Liver (tissue), 3 donors: ENCODE measurements at regions not wholly inside any gene's neighbourhood (a gene's known extent, or its start where the extent isn't known, plus 50 kb on each side); places are given as distances from the start of the nearest gene placed in this dataset.

Source experiments
- CTCF ChIP-seq: fragments of 150-350 bp; IDR thresholded peaks from 2 replicates; pipeline ENCODE4 v1.5.1; 2017; ENCODE audit warnings: improper control_type of control experiment, low read depth, low read length; ENCODE audit not compliant: missing input control
- GABPA ChIP-seq, 2 donors: IDR thresholded peaks in 1 of 2; conservative IDR thresholded peaks in 1 of 2; 2 replicates each; pipeline ENCODE4 v1.6.1; 2016; ENCODE audit warnings: antibody characterized with exemption in 2 of 2, mild to moderate bottlenecking in 1 of 2, moderate library complexity in 1 of 2
- RXRA ChIP-seq, 2 donors: IDR thresholded peaks; 2 replicates each; pipeline ENCODE4 v1.6.1; 2017 to 2018; ENCODE audit warnings: antibody characterized with exemption in 2 of 2, mild to moderate bottlenecking in 1 of 2
- donor health status: healthy.
- donor health status: healthy.

DNA sequence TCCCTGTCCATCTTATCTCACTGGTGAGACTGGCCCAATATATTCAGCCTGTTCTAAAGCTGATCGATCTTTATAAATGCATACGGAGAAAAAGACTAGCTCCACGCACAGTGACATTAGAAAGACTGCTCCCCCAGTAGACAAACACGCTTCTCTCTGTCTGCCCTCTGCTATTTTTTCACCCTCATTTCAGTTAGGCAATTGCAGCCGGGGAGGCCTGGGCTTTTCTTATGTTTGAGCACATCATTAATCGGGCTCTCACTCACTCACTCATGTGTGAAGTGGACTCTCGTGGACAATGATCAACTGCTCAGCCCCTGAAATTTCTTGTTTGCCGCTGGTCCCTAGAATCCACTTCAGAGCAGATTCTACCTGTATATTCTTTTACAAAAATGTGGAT lies 824.7 kb upstream of the TENM3 start:
- no peak for TF ChIP-seq CTCF
- TF ChIP-seq RXRA (IDR thresholded peaks at IDR 0.05) = no peak
- TF ChIP-seq GABPA (IDR thresholded peaks at IDR 0.05 in 1 of 2, conservative IDR thresholded peaks at IDR 0.05 in 1 of 2) = no peak
